ENCODE measurements at regions not wholly inside any gene's neighbourhood (a gene's known extent, or its start where the extent isn't known, plus 50 kb on each side); places are given as distances from the start of the nearest gene placed in this dataset.

GRCh38 chrX:45771114-45771513 is 570.4 kb upstream of the DIPK2B start:
- Histone ChIP-seq H3K4me1 (ENCODE audit: control insufficient read depth, extremely low read depth, insufficient read depth, low read length) (peaks cover 39% of the 10 kb centered on the region), H3K27ac (ENCODE audit: control insufficient read depth, insufficient read depth, low read length) (peak overlapping the region; percentile 91), H3K79me2 (ENCODE audit: control insufficient read depth, insufficient read depth, low read length) (peaks cover 79% of the 10 kb centered on the region), H3K9ac (ENCODE audit: control insufficient read depth, extremely low read depth, insufficient read depth, low read length) (peak overlapping the region; percentile 87), H4K20me1 (ENCODE audit: control insufficient read depth, extremely low read depth, insufficient read depth, low read length) (no peaks in the 10 kb centered on the region), H2AFZ (ENCODE audit: control insufficient read depth, low read length) (no peak overlapping the region), H3K36me3 (ENCODE audit: control insufficient read depth in 2 of 2, extremely low read depth in 1 of 2, insufficient read depth in 2 of 2, low read length in 2 of 2) (peaks cover 1 to 10% of the 10 kb centered on the region in 2 experiments), H3K27me3 (ENCODE audit: control insufficient read depth, extremely low read depth, insufficient read depth, low read length) (no peaks in the 10 kb centered on the region), H3K9me3 (ENCODE audit: control insufficient read depth, low read depth, low read length) (no peaks in the 10 kb centered on the region), H3K4me3 (ENCODE audit: control insufficient read depth in 2 of 3, extremely low read depth in 1 of 3, insufficient read depth in 2 of 3, low read depth in 1 of 3, low read length in 3 of 3) (peak overlapping the region; percentile 61 to 82 (median 78)), H3K4me2 (ENCODE audit: control insufficient read depth, extremely low read depth, insufficient read depth, low read depth, low read length) (peak overlapping the region; percentile 85), H3K9me1 (ENCODE audit: control insufficient read depth, extremely low read depth, insufficient read depth, low read length) (no peaks in the 10 kb centered on the region)
- TF ChIP-seq CTCF (optimal IDR thresholded peaks at IDR 0.05 in 1 of 3, IDR thresholded peaks at IDR 0.05 in 1 of 3, conservative IDR thresholded peaks at IDR 0.05 in 1 of 3; ENCODE audit: extremely low read depth in 1 of 3, insufficient read depth in 2 of 3, low read length in 3 of 3) (no peak), EZH2 (IDR thresholded peaks at IDR 0.05; ENCODE audit: low read length) (no peak)
- DNase-seq (ENCODE audit: low read depth, low spot score) (peak; percentile 93), FAIRE-seq (peak; percentile 97)
- dilution Hi-C loops (cut with MboI; ENCODE audit: extremely low pct_ligation_motif_present, low sequenced_read_pairs), result no loop called here

GRCh38 chrX:45769761-45770582 is 569.3 kb upstream of the DIPK2B start:
- H3K27ac ChIP-seq (ENCODE audit: control insufficient read depth, insufficient read depth, low read length), result peak overlapping the region; percentile 91
- no peaks in the 10 kb centered on the region for H3K9me1 ChIP-seq (ENCODE audit: control insufficient read depth, extremely low read depth, insufficient read depth, low read length)
- H3K4me1 ChIP-seq (ENCODE audit: control insufficient read depth, extremely low read depth, insufficient read depth, low read length), result peaks cover 44% of the 10 kb centered on the region
- no peaks in the 10 kb centered on the region for H4K20me1 ChIP-seq (ENCODE audit: control insufficient read depth, extremely low read depth, insufficient read depth, low read length)
- H3K4me2 ChIP-seq (ENCODE audit: control insufficient read depth, extremely low read depth, insufficient read depth, low read depth, low read length), result peak overlapping the region; percentile 86
- peaks cover 7 to 17% of the 10 kb centered on the region in 2 experiments for H3K36me3 ChIP-seq (ENCODE audit: control insufficient read depth in 2 of 2, extremely low read depth in 1 of 2, insufficient read depth in 2 of 2, low read length in 2 of 2)
- H3K9me3 ChIP-seq (ENCODE audit: control insufficient read depth, low read depth, low read length), result no peaks in the 10 kb centered on the region
- dilution Hi-C loops (cut with MboI; ENCODE audit: extremely low pct_ligation_motif_present, low sequenced_read_pairs), result no loop called here
- H3K9ac ChIP-seq (ENCODE audit: control insufficient read depth, extremely low read depth, insufficient read depth, low read length), result peak overlapping the region; percentile 87
- FAIRE-seq, result peak; percentile 43
- H3K27me3 ChIP-seq (ENCODE audit: control insufficient read depth, extremely low read depth, insufficient read depth, low read length), result no peaks in the 10 kb centered on the region
- no peak for DNase-seq (ENCODE audit: low read depth, low spot score)
- peaks cover 90% of the 10 kb centered on the region for H3K79me2 ChIP-seq (ENCODE audit: control insufficient read depth, insufficient read depth, low read length)
- TF ChIP-seq CTCF (optimal IDR thresholded peaks at IDR 0.05 in 1 of 3, IDR thresholded peaks at IDR 0.05 in 1 of 3, conservative IDR thresholded peaks at IDR 0.05 in 1 of 3; ENCODE audit: extremely low read depth in 1 of 3, insufficient read depth in 2 of 3, low read length in 3 of 3) (no peak), EZH2 (IDR thresholded peaks at IDR 0.05; ENCODE audit: low read length) (no peak)
- peak overlapping the region; percentile 61 to 82 (median 78) for H3K4me3 ChIP-seq (ENCODE audit: control insufficient read depth in 2 of 3, extremely low read depth in 1 of 3, insufficient read depth in 2 of 3, low read depth in 1 of 3, low read length in 3 of 3)
- H2AFZ ChIP-seq (ENCODE audit: control insufficient read depth, low read length), result no peak overlapping the region
